ENCODE measurements at regions not wholly inside any gene's neighbourhood (a gene's known extent, or its start where the extent isn't known, plus 50 kb on each side); places are given as distances from the start of the nearest gene placed in this dataset.

- TF ChIP-seq POLR2A (IDR thresholded peaks at IDR 0.05): no peak
- no peak for TF ChIP-seq CTCF (IDR thresholded peaks at IDR 0.05 in 8 of 11, conservative IDR thresholded peaks at IDR 0.05 in 3 of 11)
These were observed 428.3 kb downstream of the KIF4B start for GRCh38 chr5:155441849-155442248.

All from spleen (tissue), 7 donors.